Upper lobe of right lung (tissue), 1 donor: ENCODE measurements at regions not wholly inside any gene's neighbourhood (a gene's known extent, or its start where the extent isn't known, plus 50 kb on each side); places are given as distances from the start of the nearest gene placed in this dataset.
A peak's percentile ranks its signal among the peaks of the same experiment; 100 is the strongest.

ENCODE experiments used
- ATAC-seq: fragments of 200-7000 bp; cut with Tn5 transposase; one replicate; pipeline ENCODE4 v1.9.1; 2020; ENCODE audit warnings: mild to moderate bottlenecking, moderate library complexity
- DNase-seq: peaks from one replicate; pipeline ENCODE4 v3.0.0-alpha.2; 2020
- H3K27ac ChIP-seq: fragments of 200-600 bp; one replicate; pipeline ENCODE4 v1.8.0; 2022
- H3K27me3 ChIP-seq: fragments of 200-600 bp; one replicate; pipeline ENCODE4 v1.8.0; 2022; ENCODE audit warnings: mild to moderate bottlenecking
- H3K36me3 ChIP-seq: fragments of 200-600 bp; one replicate; pipeline ENCODE4 v1.8.0; 2022
- H3K4me1 ChIP-seq: fragments of 200-600 bp; one replicate; pipeline ENCODE4 v1.8.0; 2022
- H3K4me3 ChIP-seq: fragments of 200-600 bp; one replicate; pipeline ENCODE4 v1.8.0; 2022; ENCODE audit warnings: mild to moderate bottlenecking
- H3K9me3 ChIP-seq: fragments of 200-600 bp; one replicate; pipeline ENCODE4 v1.8.0; 2022
- CTCF ChIP-seq: fragments of 200-600 bp; IDR thresholded peaks from one replicate; pipeline ENCODE4 v1.8.0; 2022; ENCODE audit warnings: antibody characterized with exemption
- intact Hi-C: fragments of 100-400 bp; cut with DNase I; formaldehyde crosslinking; loops from one replicate; pipeline ENCODE4 v1.11.0; 2022
- donor health status: DM: no; HTN: yes; CAD: no; lungs with severe emphysema.

DNA sequence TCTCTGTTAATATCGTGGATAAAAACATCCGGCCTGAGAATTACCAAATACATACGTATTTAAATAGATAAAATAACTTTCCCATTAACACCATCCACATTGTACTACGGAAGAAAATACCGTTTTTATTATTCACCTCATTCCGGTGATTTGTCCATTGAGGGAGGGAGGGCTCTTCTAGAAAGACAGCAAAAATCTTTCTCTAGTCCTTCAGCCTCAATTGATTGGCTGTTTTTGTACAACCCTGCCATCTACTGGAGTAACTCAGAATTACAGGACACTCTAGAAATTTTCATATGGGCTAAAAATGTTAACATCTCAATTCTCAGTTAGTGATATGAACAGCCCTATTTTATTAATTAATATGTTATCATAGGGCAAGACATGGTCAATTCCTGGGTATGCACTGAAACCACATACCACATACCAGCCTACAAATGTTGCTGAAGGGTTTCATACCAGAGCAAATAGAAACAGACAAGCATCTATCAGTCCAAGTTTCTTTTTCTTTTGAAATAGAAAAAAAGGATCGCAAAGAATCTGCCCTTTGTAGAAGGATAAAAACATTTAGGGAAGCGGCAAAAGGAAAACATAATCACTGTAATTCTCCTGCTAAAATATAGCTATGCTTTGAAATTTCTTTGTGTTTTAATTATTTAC, 55.8 kb upstream of the CDCA7L start:
- Histone ChIP-seq H3K4me1 (no peaks in the 10 kb centered on the region), H3K27me3 (no peaks in the 10 kb centered on the region), H3K4me3 (no peak overlapping the region), H3K9me3 (no peaks in the 10 kb centered on the region), H3K36me3 (no peaks in the 10 kb centered on the region), H3K27ac (no peak overlapping the region)
- ATAC-seq, result peak; percentile 84
- no peak for DNase-seq
- intact Hi-C loops, result no loop called here
- peak; percentile 87 for TF ChIP-seq CTCF

GRCh38 chr7:21999896-22000295, 54.2 kb upstream of the CDCA7L start:
- H3K4me1 ChIP-seq, result no peaks in the 10 kb centered on the region
- no peaks in the 10 kb centered on the region for H3K27me3 ChIP-seq
- no peak overlapping the region for H3K4me3 ChIP-seq
- TF ChIP-seq CTCF, result no peak
- no peak overlapping the region for H3K27ac ChIP-seq
- H3K36me3 ChIP-seq, result no peaks in the 10 kb centered on the region
- ATAC-seq (no peak), DNase-seq (no peak)
- intact Hi-C loops, result no loop called here
- no peaks in the 10 kb centered on the region for H3K9me3 ChIP-seq

DNA sequence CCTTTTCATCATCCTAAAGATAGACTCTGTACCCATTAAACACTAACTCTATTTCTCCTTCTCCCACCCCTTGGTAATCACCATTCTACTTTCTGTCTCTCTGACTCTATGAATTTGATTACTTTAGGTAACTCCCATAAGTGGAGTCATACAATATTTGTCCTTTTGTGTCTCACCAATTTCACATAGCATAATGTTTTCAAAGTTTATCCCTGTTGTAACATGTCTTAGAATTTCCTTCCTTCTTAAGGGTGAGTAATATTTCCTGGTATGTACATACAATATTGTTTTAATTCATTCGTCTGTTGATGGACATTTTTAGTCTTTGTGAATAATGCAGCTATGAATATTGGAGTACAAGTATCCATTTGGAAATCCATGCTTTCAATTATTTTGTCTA, 50.9 kb upstream of the CDCA7L start:
- intact Hi-C loops, result no loop called here

More for the DNA sequence above, 50.9 kb upstream of the CDCA7L start:
- no peak for ATAC-seq
- H3K27me3 ChIP-seq, result no peaks in the 10 kb centered on the region
- H3K36me3 ChIP-seq, result no peaks in the 10 kb centered on the region
- H3K4me3 ChIP-seq, result no peak overlapping the region
- H3K4me1 ChIP-seq, result no peaks in the 10 kb centered on the region
- H3K9me3 ChIP-seq, result no peaks in the 10 kb centered on the region
- H3K27ac ChIP-seq, result no peak overlapping the region
- no peak for TF ChIP-seq CTCF
- DNase-seq, result no peak
